HG02642 (cell line): ENCODE measurements at regions not wholly inside any gene's neighbourhood (a gene's known extent, or its start where the extent isn't known, plus 50 kb on each side); places are given as distances from the start of the nearest gene placed in this dataset.
"Not testable (repeated sequence)": the region's sequence is repeated elsewhere in the genome, so short reads cannot be mapped to it uniquely, and the experiment has no call there.

ENCODE experiments used
- ATAC-seq: cut with Tn5 transposase; IDR thresholded peaks from one replicate; pipeline ENCODE4 v1.9.1; 2021; ENCODE audit warnings: mild to moderate bottlenecking; ENCODE audit not compliant: unreplicated experiment, poor library complexity

DNA sequence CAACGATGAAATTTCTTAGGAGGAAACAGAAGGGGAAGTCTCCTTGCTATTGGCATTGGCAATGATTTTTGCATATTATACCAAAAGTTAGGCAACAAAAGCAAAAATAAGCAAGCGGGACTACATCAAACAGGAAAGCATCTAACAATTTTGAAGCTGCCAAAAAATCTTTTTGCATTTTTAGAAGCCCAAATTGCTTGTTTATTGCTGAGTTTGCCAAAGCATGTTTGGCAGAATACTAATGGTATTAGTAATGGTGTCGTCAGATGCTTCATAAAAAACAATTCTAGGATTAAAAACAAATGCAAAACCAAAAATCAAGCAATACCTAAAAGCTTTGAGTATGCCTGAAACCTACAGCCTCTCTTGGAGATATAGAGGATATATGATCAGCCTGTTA is 80.0 kb downstream of the GALR1 start:
- no peak for ATAC-seq

DNA sequence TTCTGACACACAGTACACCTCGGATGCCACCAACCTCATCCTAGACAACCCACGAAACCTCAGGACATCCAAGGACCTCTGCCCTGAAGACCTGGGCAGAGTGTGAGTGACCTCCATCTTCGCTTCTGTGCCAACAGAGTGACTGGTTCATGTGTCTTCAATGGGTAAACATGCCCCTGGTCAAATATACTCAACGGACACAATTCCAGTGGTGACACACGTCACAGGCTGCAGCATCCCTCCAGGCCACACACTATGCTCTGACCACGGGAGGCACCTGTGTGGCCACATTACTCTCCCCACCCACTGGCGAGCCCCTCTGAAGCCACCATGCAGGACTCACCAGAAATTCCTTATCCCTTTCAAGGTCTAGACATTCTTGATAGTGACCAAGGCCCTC is 85.2 kb downstream of the GALR1 start:
- no peak for ATAC-seq

DNA sequence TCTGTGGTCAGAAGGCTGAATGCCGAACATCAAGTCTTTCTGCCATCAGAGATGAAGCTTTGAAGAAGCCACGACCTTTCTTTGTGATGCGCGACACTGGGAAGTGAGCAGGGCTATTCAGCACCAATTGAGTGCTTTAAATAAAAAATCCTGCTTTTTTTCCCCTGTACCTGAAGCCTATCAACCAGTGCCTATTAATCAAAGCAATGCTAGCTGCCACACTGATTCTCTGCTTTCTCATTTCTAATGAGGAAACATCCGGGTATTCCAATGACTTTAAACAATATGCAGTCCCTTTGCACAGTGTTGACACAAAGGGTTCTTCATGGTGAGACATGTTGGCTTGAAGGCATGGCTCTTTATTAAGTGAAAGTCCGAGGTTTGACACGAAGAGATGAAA is 88.0 kb downstream of the GALR1 start:
- ATAC-seq: no peak

DNA sequence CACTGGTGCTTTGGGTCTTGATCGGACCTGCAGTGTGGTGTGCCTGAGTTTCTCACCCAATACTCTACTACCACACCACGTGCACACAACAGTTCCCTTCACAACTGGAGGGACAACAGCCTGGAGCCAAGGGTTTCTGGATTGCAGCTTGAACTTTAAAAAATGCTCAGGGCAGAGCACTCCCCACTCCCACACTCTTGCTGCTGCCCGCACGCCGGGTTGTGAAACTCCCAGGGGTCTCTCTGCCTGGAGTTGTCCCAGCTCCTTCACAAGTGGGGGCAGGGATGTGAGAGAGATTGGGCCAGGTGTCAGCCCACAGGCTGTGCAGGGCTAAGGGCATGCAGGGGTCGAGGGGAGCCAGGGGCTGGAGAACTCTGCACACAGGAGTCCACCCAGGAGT is 89.4 kb downstream of the GALR1 start:
- ATAC-seq: no peak

DNA sequence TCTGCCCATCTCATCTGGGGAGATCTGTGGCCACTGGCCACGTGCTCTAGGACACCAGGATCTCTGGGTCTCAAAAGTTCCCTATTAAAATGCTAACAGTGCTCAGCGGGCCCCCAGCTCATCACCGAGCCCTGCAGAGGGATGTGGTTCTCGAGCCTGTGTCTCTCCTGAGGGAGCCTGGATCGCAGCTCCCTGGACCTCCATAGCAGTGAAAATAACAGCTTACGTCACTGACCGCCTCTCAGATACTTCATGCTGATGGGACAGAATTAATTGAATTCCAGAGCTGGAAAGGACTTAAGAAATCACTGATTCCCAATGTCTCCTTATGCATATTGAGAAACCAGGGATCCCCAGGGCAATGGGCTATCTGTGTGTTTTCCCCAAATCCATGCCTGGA is 90.0 kb downstream of the GALR1 start:
- ATAC-seq: no peak

GRCh38 chr18:77340815-77341214 is 91.2 kb downstream of the GALR1 start:
- no peak for ATAC-seq

GRCh38 chr18:77341527-77342325 is 92.1 kb downstream of the GALR1 start:
- ATAC-seq: no peak

DNA sequence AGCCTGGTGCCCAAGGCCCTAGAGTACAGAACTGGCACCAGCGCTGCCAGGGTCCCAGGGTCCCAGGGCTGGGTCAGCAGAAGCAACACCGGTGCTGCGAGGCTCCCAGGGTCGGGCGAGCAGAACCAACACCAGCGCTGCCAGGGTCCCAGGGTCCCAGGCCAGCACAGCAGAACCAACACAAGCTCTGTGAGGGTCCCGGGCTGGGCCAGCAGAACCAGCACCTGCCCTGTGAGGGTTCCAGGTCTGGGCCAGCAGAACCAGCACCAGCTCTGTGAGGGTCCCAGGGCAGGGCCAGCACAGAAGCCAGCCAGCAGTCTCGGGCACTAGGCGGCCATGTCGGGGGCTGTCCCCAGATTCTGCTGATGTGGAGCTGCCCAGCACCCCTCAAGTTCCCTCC is 93.1 kb downstream of the GALR1 start:
- no peak for ATAC-seq

DNA sequence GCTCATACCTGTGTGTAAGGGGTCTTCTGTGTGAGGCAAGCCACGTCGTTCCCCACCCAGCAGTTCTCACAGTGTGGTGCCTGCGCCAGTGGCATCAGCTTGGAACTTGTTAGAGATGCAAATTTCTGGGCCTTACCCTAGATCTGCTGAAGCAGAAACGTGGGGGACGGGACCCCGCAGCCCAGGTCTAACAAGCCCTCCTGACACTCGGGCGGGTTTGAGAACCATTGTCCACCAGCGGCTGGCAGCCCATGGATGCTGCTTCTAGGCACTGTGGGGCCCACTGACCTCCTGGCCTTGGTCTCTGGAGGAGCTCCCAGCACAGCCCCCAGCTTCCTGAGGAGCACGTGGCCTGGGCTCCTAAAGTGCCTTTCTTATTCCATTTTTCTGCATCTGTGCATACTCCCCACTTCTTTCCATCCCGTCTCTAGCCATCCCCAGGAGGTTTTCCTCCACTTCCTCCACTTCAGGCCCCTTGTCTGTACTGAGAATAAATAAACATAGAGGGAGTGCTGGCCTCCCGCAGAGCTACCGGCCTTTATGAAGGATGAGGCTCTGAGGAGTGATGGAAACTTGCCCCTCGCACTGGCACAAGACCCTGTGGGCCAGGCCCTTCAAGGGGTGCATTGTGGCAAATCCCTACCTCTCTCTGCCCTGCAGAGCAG is 94.3 kb downstream of the GALR1 start:
- ATAC-seq: no peak

- ATAC-seq: no peak
Observed at GRCh38 chr18:77344786-77345500, 95.3 kb downstream of the GALR1 start.

- ATAC-seq: no peak
Observed at GRCh38 chr18:77346208-77346810, 96.7 kb downstream of the GALR1 start.

GRCh38 chr18:77353349-77353748 is 103.7 kb downstream of the GALR1 start:
- ATAC-seq: not testable (repeated sequence)

- ATAC-seq: no peak
Observed at GRCh38 chr18:77359561-77360314, 110.1 kb downstream of the GALR1 start.

DNA sequence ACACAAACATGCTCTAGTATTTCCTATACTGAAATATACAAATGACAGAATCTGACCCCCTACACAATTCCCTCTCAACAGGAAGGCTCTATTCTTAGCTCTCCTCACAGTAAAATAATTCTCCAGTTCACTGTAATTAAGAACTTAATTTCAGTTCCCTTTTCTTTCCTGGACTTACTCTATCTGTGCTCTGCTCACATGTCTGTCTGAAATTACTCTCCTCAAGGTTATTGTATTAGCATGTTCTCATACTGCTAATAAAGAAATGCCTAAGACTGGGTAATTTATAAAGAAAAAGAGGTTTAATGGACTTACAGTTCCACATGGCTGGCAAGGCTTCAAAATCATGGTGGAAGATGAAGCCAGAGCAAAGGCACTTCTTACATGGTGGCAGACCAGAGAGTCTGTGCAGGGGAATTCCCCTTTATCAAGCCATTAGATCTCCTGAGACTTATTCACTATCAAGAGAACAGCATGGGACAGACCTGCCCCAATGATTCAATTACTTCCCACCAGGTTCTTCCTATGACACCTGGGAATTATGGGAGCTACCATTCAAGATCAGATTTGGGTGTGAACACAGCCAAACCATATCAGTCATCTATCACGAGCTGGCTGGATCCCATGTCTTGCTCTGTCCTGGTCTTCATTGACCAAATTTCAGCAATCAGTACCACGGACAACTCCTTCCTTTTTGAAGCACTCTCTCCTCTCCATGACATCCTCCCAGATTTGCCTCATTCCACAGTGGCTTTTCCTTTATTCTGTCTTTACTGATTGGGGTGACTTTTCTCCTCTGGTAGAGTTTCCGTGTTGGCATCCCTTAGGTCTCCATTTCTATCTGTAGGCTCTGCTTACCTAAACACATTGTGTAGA is 110.9 kb downstream of the GALR1 start:
- ATAC-seq: no peak

GRCh38 chr18:77361382-77361781 is 111.7 kb downstream of the GALR1 start:
- ATAC-seq: no peak

GRCh38 chr18:77365667-77366066 is 116.0 kb downstream of the GALR1 start:
- ATAC-seq: no peak

- ATAC-seq: no peak
Observed at GRCh38 chr18:77366067-77366719, 116.5 kb downstream of the GALR1 start.

DNA sequence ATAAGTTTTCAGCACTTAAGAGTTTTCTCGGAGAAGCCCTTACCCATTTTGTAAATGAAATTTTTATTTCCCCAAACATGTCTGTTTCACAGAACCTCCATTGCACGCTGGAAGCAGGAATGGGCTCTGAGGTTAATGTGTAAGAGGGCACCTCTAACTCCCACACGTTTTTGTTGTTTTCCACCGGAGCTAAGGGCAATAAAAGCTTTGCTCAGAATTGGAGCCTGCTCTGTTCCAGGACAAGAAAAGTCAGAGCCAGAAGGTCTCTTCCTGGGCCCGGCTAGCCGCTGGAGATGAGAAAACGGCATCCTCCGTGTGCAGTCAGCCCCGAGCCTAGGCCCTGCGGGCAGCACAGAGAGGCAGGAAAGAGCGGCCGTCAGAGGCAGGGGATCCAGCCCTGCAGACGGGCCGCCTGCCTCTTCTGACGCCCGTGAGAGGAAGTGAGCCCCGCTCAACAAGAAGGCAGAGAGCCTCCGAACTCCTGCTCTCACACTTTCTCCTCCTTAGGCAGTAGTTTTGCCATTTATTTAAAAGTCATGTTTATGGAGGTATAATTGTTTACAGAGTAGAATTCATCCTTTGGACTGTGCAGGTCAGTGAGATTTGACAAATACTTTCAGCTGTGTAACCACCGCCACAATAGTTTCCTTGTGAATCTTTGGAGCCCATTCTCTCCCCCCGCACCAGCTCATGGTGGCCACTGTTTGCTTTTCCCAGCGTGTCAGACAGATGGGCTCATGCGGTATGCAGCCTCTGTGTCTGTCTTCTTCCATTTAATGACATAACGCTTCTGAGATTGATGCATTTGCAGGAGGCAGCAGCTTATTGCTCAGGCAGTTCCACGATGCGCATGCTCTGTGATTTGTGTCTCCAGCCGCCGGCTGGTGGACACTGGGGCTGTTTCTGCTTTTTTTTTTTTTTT is 117.3 kb downstream of the GALR1 start:
- no peak for ATAC-seq
